ENCODE measurements at regions not wholly inside any gene's neighbourhood (a gene's known extent, or its start where the extent isn't known, plus 50 kb on each side); places are given as distances from the start of the nearest gene placed in this dataset.

GRCh38 chr16:77662246-77662645 is 60.1 kb upstream of the NUDT7 start:
- DNase-seq (ENCODE audit: low read depth in 2 of 2), result no peak

- no peak for DNase-seq (ENCODE audit: low read depth in 2 of 2)
Measured at GRCh38 chr16:77663711-77664110, 58.6 kb upstream of the NUDT7 start.

- DNase-seq (ENCODE audit: low read depth in 2 of 2), result no peak
Measured at GRCh38 chr16:77666771-77667170, 55.5 kb upstream of the NUDT7 start.

- no peak for DNase-seq (ENCODE audit: low read depth in 2 of 2)
Measured at GRCh38 chr16:77668201-77668600, 54.1 kb upstream of the NUDT7 start.

GRCh38 chr16:77669057-77669456 is 53.3 kb upstream of the NUDT7 start:
- DNase-seq (ENCODE audit: low read depth in 2 of 2), result no peak

All from activated CD4-positive, alpha-beta T cell treated with anti-CD3 and anti-CD28 coated beads for 24 hours (primary cell).